Ishikawa (cell line): ENCODE measurements at regions not wholly inside any gene's neighbourhood (a gene's known extent, or its start where the extent isn't known, plus 50 kb on each side); places are given as distances from the start of the nearest gene placed in this dataset.

Source experiments
- CEBPB ChIP-seq: IDR thresholded peaks from 2 replicates; pipeline ENCODE4 v1.6.1; 2012
- CREB1 ChIP-seq: IDR thresholded peaks from 2 replicates; pipeline ENCODE4 v1.6.1; 2012; ENCODE audit warnings: low read depth
- EP300 ChIP-seq: IDR thresholded peaks from 2 replicates; pipeline ENCODE4 v1.6.1; 2012; ENCODE audit warnings: borderline replicate concordance
- MAX ChIP-seq: IDR thresholded peaks from 2 replicates; pipeline ENCODE4 v1.6.1; 2012
- REST ChIP-seq: IDR thresholded peaks from 2 replicates; pipeline ENCODE4 v1.6.1; 2012; ENCODE audit warnings: low read depth, mild to moderate bottlenecking
- TAF1 ChIP-seq: IDR thresholded peaks from 2 replicates; pipeline ENCODE4 v1.6.1; 2012; ENCODE audit warnings: low read depth, mild to moderate bottlenecking
- YY1 ChIP-seq: IDR thresholded peaks from 2 replicates; pipeline ENCODE4 v1.6.1; 2012; ENCODE audit warnings: low read depth
- ZBTB7A ChIP-seq: IDR thresholded peaks from 2 replicates; pipeline ENCODE4 v1.6.1; 2012; ENCODE audit warnings: low read depth

GRCh38 chr1:2907051-2907450, 105.6 kb upstream of the TTC34 start:
- TF ChIP-seq CEBPB = no peak
- TF ChIP-seq MAX = no peak
- TF ChIP-seq REST = no peak
- TF ChIP-seq TAF1 = no peak
- TF ChIP-seq YY1 = no peak
- TF ChIP-seq CREB1 = no peak
- TF ChIP-seq ZBTB7A = no peak
- TF ChIP-seq EP300 = no peak
